ENCODE measurements at regions not wholly inside any gene's neighbourhood (a gene's known extent, or its start where the extent isn't known, plus 50 kb on each side); places are given as distances from the start of the nearest gene placed in this dataset.

- Histone ChIP-seq H3K4me2 (replicated peaks; ENCODE audit: extremely low read depth, low read length, poor library complexity, severe bottlenecking) (no peak overlapping the region), H3K27me3 (ENCODE audit: control insufficient read depth in 2 of 2, insufficient read depth in 2 of 2, low read length in 2 of 2) (no peaks in the 10 kb centered on the region), H3K4me1 (ENCODE audit: control insufficient read depth in 1 of 2, insufficient read depth in 2 of 2, low read length in 2 of 2) (no peaks in the 10 kb centered on the region), H3K4me3 (replicated peaks in 1 of 3; ENCODE audit: low read depth in 2 of 3, low read length in 3 of 3) (no peak overlapping the region), H3K9ac (ENCODE audit: insufficient read depth, low read length, poor library complexity, severe bottlenecking) (no peak overlapping the region), H2AFZ (ENCODE audit: insufficient read depth, low read depth, low read length, poor library complexity, severe bottlenecking) (no peak overlapping the region), H3K36me3 (replicated peaks in 1 of 2; ENCODE audit: control insufficient read depth in 1 of 2, insufficient read depth in 2 of 2, low read length in 2 of 2) (no peaks in the 10 kb centered on the region), H3K27ac (ENCODE audit: low read depth in 1 of 2, low read length in 2 of 2) (no peak overlapping the region), H3K9me3 (replicated peaks in 1 of 2; ENCODE audit: control insufficient read depth in 1 of 2, insufficient read depth in 1 of 2, low read length in 2 of 2) (peaks cover 0 to 4% of the 10 kb centered on the region in 2 donors), H3K79me2 (ENCODE audit: insufficient read depth, low read length) (no peaks in the 10 kb centered on the region), H4K20me1 (ENCODE audit: insufficient read depth, low read length) (no peaks in the 10 kb centered on the region)
- no peak for TF ChIP-seq CTCF (IDR thresholded peaks at IDR 0.05)
- intact Hi-C loops (cut with micrococcal nuclease): no loop called here
- Mint-ChIP-seq H3K36me3 (no peaks in the 10 kb centered on the region), H3K4me3 (no peak overlapping the region), H3K27me3 (ENCODE audit: low read depth in 3 of 3) (no peaks in the 10 kb centered on the region), H3K9me3 (peaks cover 0 to 9% (median 5%) of the 10 kb centered on the region in 7 donors), H3K27ac (no peak overlapping the region), H3K4me1 (no peaks in the 10 kb centered on the region)
- DNase-seq: no peak
- 84% methylated on average over 3 of the region's 3 CpGs for WGBS (ENCODE audit: insufficient coverage)
These were observed 679.3 kb downstream of the OTOL1 start for GRCh38 chr3:162175878-162176277.

- H3K27ac Mint-ChIP-seq: no peak overlapping the region
- Histone ChIP-seq H3K4me2 (replicated peaks; ENCODE audit: extremely low read depth, low read length, poor library complexity, severe bottlenecking) (no peak overlapping the region), H3K4me3 (replicated peaks in 1 of 3; ENCODE audit: low read depth in 2 of 3, low read length in 3 of 3) (no peak overlapping the region), H3K4me1 (ENCODE audit: control insufficient read depth in 1 of 2, insufficient read depth in 2 of 2, low read length in 2 of 2) (no peaks in the 10 kb centered on the region), H3K9me3 (replicated peaks in 1 of 2; ENCODE audit: control insufficient read depth in 1 of 2, insufficient read depth in 1 of 2, low read length in 2 of 2) (no peaks in the 10 kb centered on the region), H3K9ac (ENCODE audit: insufficient read depth, low read length, poor library complexity, severe bottlenecking) (no peak overlapping the region), H3K27ac (ENCODE audit: low read depth in 1 of 2, low read length in 2 of 2) (no peak overlapping the region), H2AFZ (ENCODE audit: insufficient read depth, low read depth, low read length, poor library complexity, severe bottlenecking) (no peak overlapping the region), H3K79me2 (ENCODE audit: insufficient read depth, low read length) (no peaks in the 10 kb centered on the region), H3K27me3 (ENCODE audit: control insufficient read depth in 2 of 2, insufficient read depth in 2 of 2, low read length in 2 of 2) (no peaks in the 10 kb centered on the region), H4K20me1 (ENCODE audit: insufficient read depth, low read length) (no peaks in the 10 kb centered on the region), H3K36me3 (replicated peaks in 1 of 2; ENCODE audit: control insufficient read depth in 1 of 2, insufficient read depth in 2 of 2, low read length in 2 of 2) (no peaks in the 10 kb centered on the region)
- TF ChIP-seq CTCF (IDR thresholded peaks at IDR 0.05): no peak
- H3K27me3 Mint-ChIP-seq (ENCODE audit: low read depth in 3 of 3): no peaks in the 10 kb centered on the region
- no peak overlapping the region for H3K4me3 Mint-ChIP-seq
- H3K9me3 Mint-ChIP-seq: peaks cover 0 to 11% (median 5%) of the 10 kb centered on the region in 7 donors
- no peaks in the 10 kb centered on the region for H3K4me1 Mint-ChIP-seq
- intact Hi-C loops (cut with micrococcal nuclease): no loop called here
- DNase-seq: no peak
- no CpG with 5 or more reads among the region's 1 CpG for WGBS (ENCODE audit: insufficient coverage)
- no peaks in the 10 kb centered on the region for H3K36me3 Mint-ChIP-seq
These were observed 686.8 kb downstream of the OTOL1 start for GRCh38 chr3:162183440-162183839.

Data from CD14-positive monocyte (primary cell).